Smooth muscle cell (in vitro differentiated cells): ENCODE measurements at regions not wholly inside any gene's neighbourhood (a gene's known extent, or its start where the extent isn't known, plus 50 kb on each side); places are given as distances from the start of the nearest gene placed in this dataset.

Experiments
- DNase-seq: peaks from one replicate; lab custom pipeline; 2025; ENCODE audit not compliant: unreplicated experiment; lab: John Stamatoyannopoulos, UW
- H2AFZ ChIP-seq: fragments of 200-600 bp; sonication (generic); 2 replicates; pipeline ENCODE4 v1.6.0; 2016; ENCODE audit warnings: antibody characterized with exemption, low read depth, mild to moderate bottlenecking
- H3F3A ChIP-seq: fragments of 200-600 bp; sonication (generic); 2 replicates; pipeline ENCODE4 v1.6.0; 2017; ENCODE audit warnings: antibody characterized with exemption, low read depth
- H3K27ac ChIP-seq: fragments of 200-600 bp; sonication (generic); 2 replicates; pipeline ENCODE4 v1.5.1; 2016; ENCODE audit warnings: low read depth, mild to moderate bottlenecking
- H3K27me3 ChIP-seq: fragments of 200-600 bp; sonication (generic); 2 replicates; pipeline ENCODE4 v1.6.1; 2016; ENCODE audit warnings: low read depth, mild to moderate bottlenecking
- H3K36me3 ChIP-seq: fragments of 200-600 bp; sonication (generic); 2 replicates; pipeline ENCODE4 v1.5.1; 2016; ENCODE audit warnings: low read depth
- H3K4me1 ChIP-seq: fragments of 200-600 bp; sonication (generic); 2 replicates; pipeline ENCODE4 v1.5.1; 2016; ENCODE audit warnings: low read depth
- H3K4me2 ChIP-seq: fragments of 200-600 bp; sonication (generic); 2 replicates; pipeline ENCODE4 v1.6.0; 2016; ENCODE audit warnings: mild to moderate bottlenecking
- H3K4me3 ChIP-seq: fragments of 200-600 bp; sonication (generic); 2 replicates; pipeline ENCODE4 v1.5.1; 2016; ENCODE audit warnings: mild to moderate bottlenecking
- H3K79me2 ChIP-seq: fragments of 200-600 bp; sonication (generic); 2 replicates; pipeline ENCODE4 v1.6.0; 2016; ENCODE audit warnings: low read depth, mild to moderate bottlenecking
- H3K9ac ChIP-seq: fragments of 200-600 bp; sonication (generic); 2 replicates; pipeline ENCODE4 v1.6.0; 2016; ENCODE audit warnings: low read depth
- H3K9me3 ChIP-seq: fragments of 200-600 bp; sonication (generic); replicated peaks from 2 replicates; pipeline ENCODE4 v1.5.1; 2016; ENCODE audit warnings: low read depth
- H4K20me1 ChIP-seq: fragments of 200-600 bp; sonication (generic); 2 replicates; pipeline ENCODE4 v1.6.0; 2016; ENCODE audit warnings: low read depth
- WGBS: methylation state at CpG from one replicate; pipeline ENCODE4 v1.1.7; 2016; ENCODE audit warnings: low lambda C conversion rate; 5-methylcytosine and 5-hydroxymethylcytosine counted together
- TF ChIP-seq, protein P1 (sequence below): fragments of 200-600 bp; sonication (generic); IDR thresholded peaks from 2 replicates; pipeline ENCODE4 v1.5.1; 2017; ENCODE audit warnings: borderline replicate concordance, mild to moderate bottlenecking, antibody characterized with exemption; ENCODE audit not compliant: insufficient read depth, poor library complexity, severe bottlenecking

DNA sequence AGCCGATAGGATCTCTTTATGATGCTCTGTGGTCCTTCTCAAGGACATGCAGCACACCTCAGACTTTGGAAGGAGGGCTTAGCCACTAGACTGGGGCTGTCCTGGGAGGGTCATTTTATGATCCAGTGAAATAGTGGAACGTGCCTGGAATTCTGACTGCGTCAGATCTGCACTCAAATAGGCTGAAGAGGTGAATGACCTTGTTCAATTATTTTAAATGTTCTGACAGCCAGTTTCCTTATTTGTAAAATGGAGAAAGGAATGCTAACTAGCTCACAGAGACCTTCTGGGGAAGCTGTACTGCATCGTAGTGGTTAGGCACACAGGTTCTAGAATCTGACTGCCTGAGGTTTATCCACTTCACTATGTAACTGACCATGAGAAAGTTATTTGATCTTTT is 587.5 kb downstream of the MAFB start:
- 71% methylated on average over 4 of the region's 4 CpGs for WGBS
- Histone ChIP-seq H3K36me3 (no peaks in the 10 kb centered on the region), H2AFZ (no peak overlapping the region), H3F3A (no peaks in the 10 kb centered on the region), H3K9ac (no peak overlapping the region), H3K9me3 (no peaks in the 10 kb centered on the region), H3K79me2 (no peaks in the 10 kb centered on the region), H3K4me1 (no peaks in the 10 kb centered on the region), H3K27ac (no peak overlapping the region), H3K4me2 (no peak overlapping the region), H4K20me1 (no peaks in the 10 kb centered on the region), H3K4me3 (no peak overlapping the region), H3K27me3 (no peaks in the 10 kb centered on the region)
- no peak for DNase-seq
- TF ChIP-seq, protein P1, sequence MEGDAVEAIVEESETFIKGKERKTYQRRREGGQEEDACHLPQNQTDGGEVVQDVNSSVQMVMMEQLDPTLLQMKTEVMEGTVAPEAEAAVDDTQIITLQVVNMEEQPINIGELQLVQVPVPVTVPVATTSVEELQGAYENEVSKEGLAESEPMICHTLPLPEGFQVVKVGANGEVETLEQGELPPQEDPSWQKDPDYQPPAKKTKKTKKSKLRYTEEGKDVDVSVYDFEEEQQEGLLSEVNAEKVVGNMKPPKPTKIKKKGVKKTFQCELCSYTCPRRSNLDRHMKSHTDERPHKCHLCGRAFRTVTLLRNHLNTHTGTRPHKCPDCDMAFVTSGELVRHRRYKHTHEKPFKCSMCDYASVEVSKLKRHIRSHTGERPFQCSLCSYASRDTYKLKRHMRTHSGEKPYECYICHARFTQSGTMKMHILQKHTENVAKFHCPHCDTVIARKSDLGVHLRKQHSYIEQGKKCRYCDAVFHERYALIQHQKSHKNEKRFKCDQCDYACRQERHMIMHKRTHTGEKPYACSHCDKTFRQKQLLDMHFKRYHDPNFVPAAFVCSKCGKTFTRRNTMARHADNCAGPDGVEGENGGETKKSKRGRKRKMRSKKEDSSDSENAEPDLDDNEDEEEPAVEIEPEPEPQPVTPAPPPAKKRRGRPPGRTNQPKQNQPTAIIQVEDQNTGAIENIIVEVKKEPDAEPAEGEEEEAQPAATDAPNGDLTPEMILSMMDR, result no peak

DNA sequence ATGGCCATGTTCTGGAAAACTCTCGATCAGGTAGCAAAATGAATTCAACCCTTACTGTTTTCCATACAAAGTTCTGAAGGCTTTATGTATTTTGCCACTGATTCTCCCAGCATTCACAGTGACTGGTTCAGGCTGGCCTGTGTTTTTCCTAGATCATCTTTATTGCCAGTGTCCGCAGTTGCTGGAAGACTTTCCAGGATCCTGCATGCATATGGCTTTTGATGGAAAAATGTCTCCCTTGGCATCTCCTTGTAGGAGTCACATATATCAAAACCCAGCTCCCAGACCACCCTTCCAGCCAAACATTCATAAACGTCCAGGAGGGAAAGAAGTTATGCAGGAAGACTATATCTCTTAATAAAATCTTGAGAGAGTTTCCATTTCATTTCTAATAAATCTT is 588.8 kb downstream of the MAFB start:
- H3K9ac ChIP-seq, result no peak overlapping the region
- no peaks in the 10 kb centered on the region for H3K4me1 ChIP-seq
- TF ChIP-seq, protein P1, result no peak
- H3K4me3 ChIP-seq, result no peak overlapping the region
- WGBS, result 90% methylated on average over 3 of the region's 3 CpGs
- H3K4me2 ChIP-seq, result no peak overlapping the region
- no peaks in the 10 kb centered on the region for H3K36me3 ChIP-seq
- DNase-seq, result no peak
- H3K27ac ChIP-seq, result no peak overlapping the region
- H3K79me2 ChIP-seq, result no peaks in the 10 kb centered on the region
- H3K27me3 ChIP-seq, result no peaks in the 10 kb centered on the region
- no peaks in the 10 kb centered on the region for H3K9me3 ChIP-seq
- no peaks in the 10 kb centered on the region for H4K20me1 ChIP-seq
- no peaks in the 10 kb centered on the region for H3F3A ChIP-seq
- H2AFZ ChIP-seq, result no peak overlapping the region

DNA sequence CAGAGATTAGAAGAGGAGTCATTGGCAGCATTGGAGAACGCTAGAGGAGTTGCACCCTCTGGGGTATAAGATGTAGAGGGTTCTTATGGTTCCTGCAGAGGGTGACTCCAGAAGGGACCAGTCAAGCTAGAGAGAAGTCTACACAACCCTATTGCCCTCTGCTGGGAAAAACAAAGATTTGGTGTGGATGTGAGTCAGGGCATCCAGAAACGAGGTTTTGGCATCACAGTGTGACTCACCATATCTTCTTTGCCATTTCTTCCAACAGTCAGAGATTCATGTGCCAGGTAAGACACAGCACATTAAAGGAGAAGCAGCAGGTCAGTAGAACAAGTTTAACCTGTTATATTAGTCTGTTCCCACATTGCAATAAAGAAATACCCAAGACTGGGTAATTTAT is 598.8 kb downstream of the MAFB start:
- Histone ChIP-seq H3K4me3 (no peak overlapping the region), H4K20me1 (no peaks in the 10 kb centered on the region), H3K4me1 (no peaks in the 10 kb centered on the region), H3K27me3 (no peaks in the 10 kb centered on the region), H2AFZ (no peak overlapping the region), H3F3A (no peaks in the 10 kb centered on the region), H3K9ac (no peak overlapping the region), H3K9me3 (no peaks in the 10 kb centered on the region), H3K27ac (no peak overlapping the region), H3K4me2 (no peak overlapping the region), H3K79me2 (no peaks in the 10 kb centered on the region), H3K36me3 (no peaks in the 10 kb centered on the region)
- no peak for DNase-seq
- TF ChIP-seq, protein P1, result no peak
- WGBS, result 67% methylated on average over 2 of the region's 2 CpGs

DNA sequence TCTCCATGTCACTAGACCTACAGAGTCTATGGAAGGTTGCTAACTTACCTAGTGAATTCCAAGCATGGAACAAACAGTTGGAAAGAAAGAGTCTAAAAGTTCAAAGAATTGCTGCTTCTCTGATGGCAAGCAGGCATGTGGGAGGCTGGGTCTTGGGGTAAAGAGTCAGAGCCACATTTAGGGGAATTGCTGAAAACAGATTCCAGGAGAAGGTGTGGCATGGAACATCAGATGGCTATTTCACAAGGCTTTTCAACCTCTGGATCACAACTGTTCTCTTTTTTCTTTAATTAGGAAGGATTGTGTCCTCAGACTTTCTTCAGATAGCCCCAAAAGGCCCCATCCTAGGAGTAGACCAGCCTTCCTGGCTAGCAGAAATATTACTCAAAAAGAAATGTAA is 601.5 kb downstream of the MAFB start:
- no peak overlapping the region for H3K4me3 ChIP-seq
- H3K27ac ChIP-seq, result no peak overlapping the region
- H3K4me2 ChIP-seq, result no peak overlapping the region
- no peaks in the 10 kb centered on the region for H3K4me1 ChIP-seq
- H3K79me2 ChIP-seq, result no peaks in the 10 kb centered on the region
- no peaks in the 10 kb centered on the region for H3K27me3 ChIP-seq
- H3K36me3 ChIP-seq, result no peaks in the 10 kb centered on the region
- no peak overlapping the region for H3K9ac ChIP-seq
- H3F3A ChIP-seq, result no peaks in the 10 kb centered on the region
- TF ChIP-seq, protein P1, result no peak
- no peaks in the 10 kb centered on the region for H4K20me1 ChIP-seq
- H2AFZ ChIP-seq, result no peak overlapping the region
- no peak for DNase-seq
- H3K9me3 ChIP-seq, result no peaks in the 10 kb centered on the region
